Mesendoderm (in vitro differentiated cells): ENCODE measurements at regions not wholly inside any gene's neighbourhood (a gene's known extent, or its start where the extent isn't known, plus 50 kb on each side); places are given as distances from the start of the nearest gene placed in this dataset.

Experiments
- DNase-seq: peaks from one replicate; pipeline ENCODE4 v3.0.0; 2013
- H2AK5ac ChIP-seq: 2 replicates; pipeline ENCODE4 v1.6.1; 2013; ENCODE audit warnings: low read length, inconsistent platforms
- H2BK120ac ChIP-seq: 2 replicates; pipeline ENCODE4 v1.6.1; 2013; ENCODE audit warnings: low read depth, mild to moderate bottlenecking, low read length, moderate library complexity, mixed read lengths
- H2BK15ac ChIP-seq: replicated peaks from 2 replicates; pipeline ENCODE4 v1.6.1; 2013; ENCODE audit warnings: low read depth, mild to moderate bottlenecking, moderate library complexity
- H2BK5ac ChIP-seq: 2 replicates; pipeline ENCODE4 v1.6.1; 2013; ENCODE audit warnings: low read length, inconsistent platforms
- H3K18ac ChIP-seq: 2 replicates; pipeline ENCODE4 v1.6.1; 2013; ENCODE audit warnings: mild to moderate bottlenecking, low read length, mixed read lengths
- H3K23ac ChIP-seq: one replicate; pipeline ENCODE4 v1.6.1; 2013; ENCODE audit warnings: low read length
- H3K27ac ChIP-seq: 2 replicates; pipeline ENCODE4 v1.5.1; 2013; ENCODE audit warnings: low read depth, mild to moderate bottlenecking, inconsistent platforms, low read length, moderate library complexity
- H3K27me3 ChIP-seq: 2 replicates; pipeline ENCODE4 v1.6.1; 2013; ENCODE audit warnings: low read length, control low read depth, mild to moderate bottlenecking, inconsistent platforms; ENCODE audit not compliant: insufficient read depth, poor library complexity
- H3K36me3 ChIP-seq: 2 replicates; pipeline ENCODE4 v1.6.1; 2013; ENCODE audit warnings: low read length, inconsistent platforms; ENCODE audit not compliant: control insufficient read depth, insufficient read depth
- H3K4ac ChIP-seq: one replicate; pipeline ENCODE4 v1.6.1; 2013; ENCODE audit warnings: low read depth, mild to moderate bottlenecking, low read length, moderate library complexity
- H3K4me1 ChIP-seq: 2 replicates; pipeline ENCODE4 v1.6.1; 2013; ENCODE audit warnings: low read depth, low read length, inconsistent platforms; ENCODE audit not compliant: control insufficient read depth
- H3K4me2 ChIP-seq: 2 replicates; pipeline ENCODE4 v1.6.1; 2013; ENCODE audit warnings: low read length
- H3K4me3 ChIP-seq: 2 replicates; pipeline ENCODE4 v1.5.1; 2013; ENCODE audit warnings: mild to moderate bottlenecking, low read length
- H3K56ac ChIP-seq: one replicate; pipeline ENCODE4 v1.6.1; 2013; ENCODE audit warnings: low read length
- H3K79me1 ChIP-seq: 2 replicates; pipeline ENCODE4 v1.6.1; 2013; ENCODE audit warnings: low read length, inconsistent platforms
- H3K79me2 ChIP-seq: 2 replicates; pipeline ENCODE4 v1.6.1; 2013; ENCODE audit warnings: mild to moderate bottlenecking, low read length; ENCODE audit not compliant: control insufficient read depth, insufficient read depth
- H3K9ac ChIP-seq: 2 replicates; pipeline ENCODE4 v1.6.1; 2013; ENCODE audit warnings: low read length, inconsistent platforms
- H4K5ac ChIP-seq: one replicate; pipeline ENCODE4 v1.6.1; 2013; ENCODE audit warnings: low read length
- H4K8ac ChIP-seq: one replicate; pipeline ENCODE4 v1.6.1; 2013; ENCODE audit warnings: low read depth, mild to moderate bottlenecking, control low read depth, low read length, moderate library complexity
- WGBS: extraction: QIAGEN DNeasy Blood & Tissue Kit; methylation state at CpG from one replicate; pipeline ENCODE4 v1.1.7; 2013; ENCODE audit warnings: low lambda C conversion rate, missing lambda C conversion rate; ENCODE audit not compliant: insufficient coverage; ENCODE audit errors: extremely low coverage; 5-methylcytosine and 5-hydroxymethylcytosine counted together

DNA sequence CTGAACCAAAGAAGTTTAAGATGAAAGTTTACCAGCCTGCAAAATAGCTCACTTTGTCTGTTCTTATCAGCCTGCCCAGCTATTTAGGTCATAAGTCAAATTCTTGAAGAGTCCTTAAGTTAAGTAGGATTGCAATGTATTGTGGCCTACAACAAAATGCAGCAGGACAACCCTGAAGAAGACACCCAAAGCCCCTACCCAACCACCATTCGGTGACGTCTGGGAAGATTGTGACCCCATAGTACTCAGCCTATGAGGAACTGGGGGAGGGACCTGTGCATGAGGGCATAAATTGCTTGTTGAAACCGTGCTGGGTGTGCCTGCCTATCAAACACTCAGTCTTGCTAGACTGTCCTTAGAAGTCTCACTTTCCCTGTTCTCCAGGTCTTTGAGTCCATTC lies 50.5 kb upstream of the FDX1 start:
- DNase-seq = no peak
- H2BK15ac ChIP-seq = no peak overlapping the region
- no peak overlapping the region for H3K27ac ChIP-seq
- no peak overlapping the region for H3K4me3 ChIP-seq
- no peak overlapping the region for H3K23ac ChIP-seq
- H3K79me2 ChIP-seq = no peaks in the 10 kb centered on the region
- no peaks in the 10 kb centered on the region for H3K79me1 ChIP-seq
- H2BK120ac ChIP-seq = no peak overlapping the region
- H4K8ac ChIP-seq = no peak overlapping the region
- no peak overlapping the region for H3K4ac ChIP-seq
- WGBS = no CpG with 5 or more reads among the region's 3 CpGs
- H3K27me3 ChIP-seq = no peaks in the 10 kb centered on the region
- no peaks in the 10 kb centered on the region for H3K36me3 ChIP-seq
- no peak overlapping the region for H2AK5ac ChIP-seq
- H3K9ac ChIP-seq = no peak overlapping the region
- H3K4me1 ChIP-seq = no peaks in the 10 kb centered on the region
- H2BK5ac ChIP-seq = no peak overlapping the region
- no peak overlapping the region for H3K4me2 ChIP-seq
- H3K18ac ChIP-seq = no peak overlapping the region
- H3K56ac ChIP-seq = no peak overlapping the region
- no peak overlapping the region for H4K5ac ChIP-seq

DNA sequence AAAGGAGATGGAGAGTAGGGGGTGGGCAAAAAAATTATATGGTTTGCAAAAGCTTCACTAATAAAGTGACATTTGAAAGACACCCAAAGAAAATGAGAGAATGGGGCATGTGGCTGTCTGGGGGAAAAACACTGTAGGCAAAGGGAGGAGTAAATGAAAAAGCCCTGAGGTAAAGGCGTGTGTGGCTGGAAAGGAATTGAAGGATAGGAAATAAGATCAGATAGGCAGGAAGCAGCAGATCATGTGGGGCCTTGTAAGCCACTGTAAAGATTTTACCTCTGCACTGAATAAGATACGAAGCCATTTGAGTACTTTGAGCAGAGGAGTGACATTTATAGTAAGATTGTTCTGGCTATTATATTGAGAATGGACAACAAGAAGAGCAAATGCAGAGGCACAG lies 49.8 kb upstream of the FDX1 start:
- Histone ChIP-seq H3K9ac (no peak overlapping the region), H3K4me3 (no peak overlapping the region), H3K27me3 (no peaks in the 10 kb centered on the region), H3K18ac (no peak overlapping the region), H3K79me2 (no peaks in the 10 kb centered on the region), H4K8ac (no peak overlapping the region), H3K79me1 (no peaks in the 10 kb centered on the region), H4K5ac (no peak overlapping the region), H3K4ac (no peak overlapping the region), H2BK5ac (no peak overlapping the region), H3K4me2 (no peak overlapping the region), H3K23ac (no peak overlapping the region), H3K27ac (no peak overlapping the region), H2AK5ac (no peak overlapping the region), H2BK120ac (no peak overlapping the region), H3K4me1 (no peaks in the 10 kb centered on the region), H2BK15ac (no peak overlapping the region), H3K36me3 (no peaks in the 10 kb centered on the region), H3K56ac (no peak overlapping the region)
- DNase-seq = no peak
- WGBS = no CpG with 5 or more reads among the region's 2 CpGs
